Activated CD8-positive, alpha-beta memory T cell treated with anti-CD3 and anti-CD28 coated beads for 1 hour (primary cell): ENCODE measurements at regions not wholly inside any gene's neighbourhood (a gene's known extent, or its start where the extent isn't known, plus 50 kb on each side); places are given as distances from the start of the nearest gene placed in this dataset.

Experiments
- DNase-seq, 2 donors: peaks; one replicate each; pipeline ENCODE4 v3.0.0-alpha.2; 2020; ENCODE audit warnings: low read depth in 1 of 2; ENCODE audit errors: extremely low read depth in 1 of 2

GRCh38 chr6:139628270-139628669 is 253.8 kb upstream of the CITED2 start:
- DNase-seq = no peak

- no peak for DNase-seq
These were observed 252.6 kb upstream of the CITED2 start for GRCh38 chr6:139627091-139627490.

GRCh38 chr6:139625998-139626975 is 251.8 kb upstream of the CITED2 start:
- DNase-seq = no peak

- no peak for DNase-seq
These were observed 250.9 kb upstream of the CITED2 start for GRCh38 chr6:139625081-139625939.

- DNase-seq = no peak
These were observed 248.9 kb upstream of the CITED2 start for GRCh38 chr6:139623372-139623771.

GRCh38 chr6:139613496-139613895 is 239.0 kb upstream of the CITED2 start:
- DNase-seq = no peak

- DNase-seq = no peak
These were observed 237.7 kb upstream of the CITED2 start for GRCh38 chr6:139612135-139612465.

- DNase-seq = no peak
These were observed 237.1 kb upstream of the CITED2 start for GRCh38 chr6:139611327-139612134.

- DNase-seq = no peak
These were observed 234.2 kb upstream of the CITED2 start for GRCh38 chr6:139608466-139609261.

GRCh38 chr6:139605350-139605749 is 230.9 kb upstream of the CITED2 start:
- DNase-seq = no peak

GRCh38 chr6:139603581-139603980 is 229.1 kb upstream of the CITED2 start:
- DNase-seq = no peak

GRCh38 chr6:139602577-139602976 is 228.1 kb upstream of the CITED2 start:
- no peak for DNase-seq

GRCh38 chr6:139600919-139601475 is 226.5 kb upstream of the CITED2 start:
- DNase-seq = no peak

GRCh38 chr6:139600343-139600742 is 225.9 kb upstream of the CITED2 start:
- DNase-seq = no peak

- DNase-seq = no peak
These were observed 223.6 kb upstream of the CITED2 start for GRCh38 chr6:139597771-139598755.

GRCh38 chr6:139597087-139597763 is 222.8 kb upstream of the CITED2 start:
- DNase-seq = no peak

GRCh38 chr6:139595183-139595582 is 220.7 kb upstream of the CITED2 start:
- no peak for DNase-seq

- no peak for DNase-seq
These were observed 220.0 kb upstream of the CITED2 start for GRCh38 chr6:139594333-139594965.
